NCI-H146 (cell line): ENCODE measurements at regions not wholly inside any gene's neighbourhood (a gene's known extent, or its start where the extent isn't known, plus 50 kb on each side); places are given as distances from the start of the nearest gene placed in this dataset.
"Not testable (repeated sequence)": the region's sequence is repeated elsewhere in the genome, so short reads cannot be mapped to it uniquely, and the experiment has no call there.

Experiments
- DNase-seq: peaks from one replicate; lab custom pipeline; 2025; lab: John Stamatoyannopoulos, UW

DNA sequence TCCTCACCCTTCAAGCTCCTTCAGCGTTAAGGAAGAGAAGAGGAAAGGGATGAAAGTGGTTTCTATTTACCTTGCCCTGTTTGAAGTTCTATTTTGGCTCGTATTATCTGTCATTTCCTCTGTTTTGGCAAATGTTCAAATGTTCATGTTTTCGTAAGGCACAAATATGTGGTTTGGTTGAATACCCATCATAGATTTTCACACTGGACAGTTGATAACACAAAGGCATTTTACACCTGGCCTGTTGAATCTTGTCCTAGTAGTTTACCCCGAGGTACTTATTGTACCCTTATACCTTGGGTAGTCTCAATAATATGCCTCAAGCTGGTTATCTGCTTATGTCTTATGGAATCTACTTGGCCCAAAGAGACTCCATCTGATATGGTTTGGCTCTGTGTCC is 706.9 kb downstream of the METTL15 start:
- DNase-seq = no peak

DNA sequence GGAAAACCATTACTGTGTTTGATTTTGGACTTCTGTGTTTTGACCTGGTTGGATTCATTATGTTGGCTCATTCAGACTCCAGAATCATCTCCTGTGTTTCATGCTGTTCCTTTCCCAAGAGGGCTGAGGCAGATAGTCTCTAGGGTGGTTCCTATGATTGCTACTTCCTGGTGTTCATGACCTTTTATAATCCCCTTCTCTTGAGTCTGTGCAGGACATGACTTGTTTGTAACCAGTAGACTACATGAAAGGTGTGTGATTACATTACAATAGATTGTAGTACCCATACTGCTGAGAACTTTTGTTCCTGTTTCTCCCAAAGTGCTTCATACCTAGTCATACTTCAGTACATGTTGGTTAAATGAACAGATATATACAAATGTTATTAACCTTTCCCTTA is 700.6 kb downstream of the METTL15 start:
- peak; percentile 50 for DNase-seq

DNA sequence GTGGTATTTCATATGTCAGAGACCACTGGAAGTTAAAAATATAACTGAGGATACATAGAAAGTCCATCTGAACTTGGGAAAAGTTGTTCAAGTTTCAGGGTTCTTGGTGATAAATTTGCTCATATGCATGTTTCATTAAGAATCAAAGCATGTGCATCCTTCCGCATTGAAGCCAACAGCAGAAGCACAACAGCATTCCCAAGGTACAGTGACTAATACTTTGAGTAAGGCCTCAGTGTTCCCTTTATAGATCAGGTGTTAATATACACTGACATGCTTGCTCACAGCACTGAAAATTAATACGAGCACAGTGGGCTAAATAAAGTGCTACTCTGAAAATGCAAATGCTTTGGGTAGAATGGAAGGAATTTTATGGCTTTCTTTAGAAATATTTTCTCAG is 691.1 kb downstream of the METTL15 start:
- DNase-seq = no peak

DNA sequence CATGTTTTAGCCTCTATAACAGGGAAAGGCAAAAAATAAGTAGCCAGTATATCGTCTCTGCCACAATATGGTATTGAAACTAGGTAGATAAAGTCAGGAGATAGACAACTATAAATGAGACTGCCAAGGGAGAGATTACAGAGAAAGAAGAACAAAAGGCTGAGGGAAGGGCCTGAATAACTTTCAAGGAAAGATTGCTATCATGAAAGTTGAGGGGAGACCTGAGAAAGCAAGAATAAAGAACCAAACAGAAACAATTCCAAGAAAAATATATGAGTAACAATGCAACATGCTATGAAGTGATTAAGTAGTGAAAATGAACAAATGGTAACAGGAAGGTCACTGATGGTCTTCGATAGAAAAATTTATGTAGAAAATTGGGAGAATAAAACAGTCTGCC is 690.1 kb downstream of the METTL15 start:
- no peak for DNase-seq

GRCh38 chr11:28797536-28797935 is 689.3 kb downstream of the METTL15 start:
- no peak for DNase-seq

DNA sequence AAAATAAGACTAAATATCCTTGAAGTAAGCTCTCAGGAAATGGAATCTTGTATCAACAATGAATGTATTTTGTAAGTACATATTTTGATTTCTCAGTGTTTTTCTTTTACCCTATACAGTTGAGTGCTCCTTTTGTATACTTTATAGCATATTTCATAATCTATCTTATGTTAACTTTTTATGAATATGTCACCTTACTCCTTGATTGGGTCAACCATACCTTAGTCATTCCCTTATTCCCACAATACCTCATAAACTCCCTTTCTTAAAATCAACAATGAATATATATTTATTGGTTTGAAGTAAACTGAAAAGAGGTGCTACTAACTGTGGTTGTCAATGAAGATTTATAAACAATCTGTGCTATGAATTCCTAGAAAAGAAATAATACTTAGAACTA is 686.2 kb downstream of the METTL15 start:
- no peak for DNase-seq

- DNase-seq = no peak
Measured at GRCh38 chr11:28793282-28793738, 685.1 kb downstream of the METTL15 start.

DNA sequence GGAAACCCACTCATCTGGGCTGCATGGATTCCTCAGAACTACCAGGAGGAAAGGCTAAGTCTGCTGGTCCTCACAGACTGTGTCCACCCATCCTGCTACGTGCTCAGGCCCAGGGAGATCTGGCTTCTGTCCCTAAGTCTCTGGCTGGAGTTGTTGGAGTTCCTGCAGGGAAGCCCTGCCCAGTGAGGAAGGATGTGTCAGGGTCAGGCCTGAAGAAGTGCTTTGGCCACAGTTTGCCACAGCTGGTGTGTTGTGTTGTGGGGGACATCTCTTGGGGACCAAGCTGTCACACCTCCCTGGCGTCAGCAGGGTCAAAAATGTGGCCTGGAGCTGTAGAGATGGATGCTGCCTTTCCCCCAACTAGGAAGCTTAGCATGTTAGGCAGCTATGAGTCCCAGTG is 684.7 kb downstream of the METTL15 start:
- no peak for DNase-seq

DNA sequence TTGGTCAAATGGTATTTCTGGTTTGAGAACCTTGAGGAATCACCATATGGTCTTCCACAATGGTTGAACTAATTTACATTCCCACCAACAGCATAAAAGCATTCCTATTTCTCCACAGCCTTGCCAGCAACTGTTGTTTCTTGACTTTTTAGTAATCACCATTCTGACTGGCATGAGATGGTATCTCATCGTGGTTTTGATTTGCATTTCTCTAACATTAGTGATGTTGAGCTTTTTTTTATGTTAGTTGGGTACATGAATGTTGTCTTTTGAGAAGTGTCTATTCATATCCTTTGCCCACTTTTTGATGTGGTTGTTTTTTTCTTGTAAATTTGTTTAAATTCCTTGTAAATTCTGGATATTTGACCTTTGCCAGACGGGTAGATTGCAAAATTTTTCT is 679.7 kb downstream of the METTL15 start:
- DNase-seq = not testable (repeated sequence)

- DNase-seq = no peak
Measured at GRCh38 chr11:28777126-28777525, 668.9 kb downstream of the METTL15 start.

GRCh38 chr11:28773606-28774005 is 665.4 kb downstream of the METTL15 start:
- no peak for DNase-seq

DNA sequence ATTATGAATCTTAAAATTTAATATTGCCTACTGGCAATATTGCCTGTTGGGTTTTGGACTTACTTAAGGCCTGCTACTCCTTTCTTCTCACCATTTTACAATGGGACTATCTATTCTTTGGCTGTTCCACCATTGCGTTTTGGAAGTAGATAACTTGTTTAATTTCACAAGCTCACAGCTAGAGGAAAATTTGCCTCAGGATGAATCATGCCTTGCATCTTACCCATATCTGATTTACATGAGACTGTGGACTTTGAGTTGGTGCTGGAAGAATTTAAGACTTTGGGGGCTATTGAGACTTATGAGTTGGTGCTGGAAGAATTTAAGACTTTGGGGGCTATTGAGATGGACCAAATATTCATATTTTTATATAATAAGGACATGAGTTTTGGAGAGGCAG is 662.6 kb downstream of the METTL15 start:
- no peak for DNase-seq

DNA sequence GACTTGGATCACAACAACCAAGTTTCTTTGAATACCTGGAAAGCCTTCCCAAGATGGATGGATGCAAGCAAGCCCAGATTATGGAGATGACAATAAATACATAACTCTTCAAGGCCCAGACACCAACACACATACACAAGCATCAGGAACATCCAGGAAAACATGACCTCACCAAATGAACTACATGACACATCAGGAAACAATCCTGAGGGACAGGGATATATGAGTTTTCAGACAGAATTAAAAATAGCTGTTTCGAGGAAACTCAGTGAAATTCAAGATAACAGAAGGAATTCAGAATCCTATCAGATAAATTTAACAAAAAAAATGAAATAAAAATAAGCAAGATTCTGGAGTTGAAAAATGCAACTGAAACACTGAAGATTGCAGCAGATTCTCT is 659.4 kb downstream of the METTL15 start:
- DNase-seq = no peak

DNA sequence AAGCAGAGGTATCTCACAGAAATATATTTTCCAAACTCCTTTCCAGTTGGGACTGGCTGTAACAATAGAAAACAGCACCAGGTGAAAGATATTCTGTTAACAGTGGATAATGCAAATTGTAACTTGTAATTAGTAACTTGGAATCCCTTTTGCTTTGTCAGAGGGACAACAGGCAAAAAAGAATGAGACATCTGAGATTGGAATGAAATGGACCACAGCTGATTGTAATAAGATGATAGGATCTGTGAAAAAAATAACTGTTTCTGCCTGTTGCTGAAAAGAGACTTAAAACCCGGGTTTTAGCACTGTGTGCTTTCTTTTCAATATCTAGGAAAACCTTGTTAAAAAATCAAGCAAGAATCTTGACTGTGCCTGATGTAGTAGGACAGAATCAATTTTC is 655.7 kb downstream of the METTL15 start:
- DNase-seq = no peak

DNA sequence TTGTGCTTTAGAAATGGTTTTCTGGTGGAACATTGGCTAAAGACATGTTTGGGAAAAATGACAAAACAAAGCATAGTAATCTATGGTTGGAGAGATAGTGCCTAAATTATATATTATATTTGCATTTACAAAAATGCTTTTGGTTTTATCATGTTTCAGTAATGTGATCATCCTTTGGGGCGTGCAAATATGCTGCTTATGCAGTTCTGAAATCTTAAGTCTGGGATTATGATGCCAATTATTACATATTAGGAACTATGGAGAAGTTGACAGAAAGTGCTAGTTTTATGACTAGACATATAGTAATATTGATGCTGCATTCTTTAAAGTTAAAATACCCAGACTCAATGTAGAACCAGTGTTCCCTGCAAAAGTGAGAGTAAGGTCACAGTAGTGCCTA is 655.0 kb downstream of the METTL15 start:
- no peak for DNase-seq

- DNase-seq = no peak
Measured at GRCh38 chr11:28760676-28761390, 652.6 kb downstream of the METTL15 start.

- no peak for DNase-seq
Measured at GRCh38 chr11:28759311-28759710, 651.1 kb downstream of the METTL15 start.

- DNase-seq = no peak
Measured at GRCh38 chr11:28757725-28758515, 649.7 kb downstream of the METTL15 start.

DNA sequence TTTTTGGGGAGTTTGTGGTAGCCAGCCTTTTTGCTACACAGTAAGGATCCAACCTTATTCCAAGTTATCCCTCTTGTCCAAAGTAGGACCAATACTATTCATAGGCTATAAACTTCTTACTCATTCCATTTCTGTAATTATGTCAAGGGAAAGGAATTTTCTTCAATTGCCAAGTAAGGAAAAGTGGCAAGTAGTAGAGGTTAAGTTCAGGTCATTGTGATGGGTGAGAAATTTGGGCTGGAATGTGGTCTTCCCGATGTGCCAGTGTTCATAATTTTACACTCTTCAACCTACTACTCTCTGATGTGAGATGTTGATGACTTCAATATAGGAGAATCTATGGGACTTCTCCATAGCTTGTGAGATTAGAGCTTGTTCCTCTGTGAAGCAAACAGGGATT is 648.8 kb downstream of the METTL15 start:
- DNase-seq = no peak

DNA sequence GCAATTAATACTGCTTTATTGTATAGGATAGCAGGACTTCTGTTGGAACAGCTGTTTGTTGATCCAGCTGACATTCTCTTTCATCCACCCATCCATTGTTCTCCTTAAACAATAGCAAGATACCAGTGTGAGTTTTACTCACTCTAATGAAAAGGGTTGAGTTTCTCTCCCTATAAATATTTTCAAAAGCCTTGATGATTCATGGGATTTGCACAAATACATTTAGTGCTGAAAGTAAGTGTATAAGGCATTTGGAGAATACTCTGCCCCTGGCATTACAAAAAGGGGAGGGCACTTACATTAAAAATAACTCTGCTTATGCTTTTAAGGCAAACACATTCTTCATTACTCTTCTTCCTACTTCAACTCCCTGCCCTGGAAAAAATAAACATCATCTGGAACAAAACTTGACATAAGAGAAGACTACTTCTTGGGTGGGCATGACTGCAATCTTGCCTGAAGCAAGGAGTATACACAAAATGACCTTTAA is 634.9 kb downstream of the METTL15 start:
- DNase-seq = peak; percentile 88

DNA sequence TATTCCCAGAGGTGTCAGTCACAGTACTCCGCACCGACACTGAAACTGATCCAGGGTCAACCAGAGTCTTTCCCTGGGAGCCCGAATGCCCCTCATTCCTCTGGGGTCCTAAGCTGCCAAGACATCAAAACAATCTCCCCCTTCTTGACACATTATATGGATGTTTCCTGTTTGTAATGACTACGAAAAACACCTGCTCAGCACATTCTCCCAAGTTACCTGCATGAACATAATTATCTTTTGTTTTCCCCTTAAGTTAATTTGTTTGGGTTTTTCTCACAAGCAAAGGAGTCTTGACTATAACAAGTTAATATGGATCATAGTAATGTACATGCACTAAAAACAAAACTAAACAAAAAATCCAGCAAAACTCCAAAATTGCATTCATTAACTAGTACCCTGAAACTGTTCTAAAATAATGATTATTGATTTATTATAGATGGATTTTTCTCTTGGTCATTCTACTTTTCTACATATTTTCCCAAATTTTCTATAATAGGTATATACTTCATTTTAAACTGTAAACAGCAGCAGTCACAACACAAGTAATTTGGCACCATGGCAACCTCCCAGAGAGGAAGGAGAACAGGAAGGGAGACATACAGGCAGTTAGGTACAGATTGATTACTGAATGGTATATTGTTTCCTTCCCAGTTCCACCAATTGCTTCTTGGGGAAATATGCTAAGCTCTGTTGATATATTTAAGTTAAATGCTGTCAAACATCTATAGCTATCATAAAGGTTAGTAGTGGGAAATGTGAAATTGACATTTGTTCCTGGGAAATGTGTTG is 631.5 kb downstream of the METTL15 start:
- DNase-seq = peak; percentile 46

DNA sequence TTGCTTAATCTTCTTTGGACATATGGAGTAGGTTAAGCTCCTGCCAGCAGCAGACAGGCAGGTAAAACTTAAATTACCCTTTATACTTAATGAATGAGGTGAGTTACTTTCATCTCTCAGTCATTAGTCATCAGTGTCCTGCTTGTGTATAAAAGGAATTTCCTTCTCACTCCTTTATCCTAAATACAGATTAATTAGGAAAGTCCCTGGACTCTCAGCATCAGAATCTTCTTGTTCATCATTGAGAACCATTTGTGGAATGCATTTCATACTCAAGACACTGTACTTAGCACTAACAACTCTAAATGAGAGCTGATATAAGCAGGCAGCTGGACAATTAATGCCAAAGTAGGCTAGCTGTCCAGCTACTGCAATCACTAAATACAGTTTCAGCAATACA is 630.4 kb downstream of the METTL15 start:
- no peak for DNase-seq

DNA sequence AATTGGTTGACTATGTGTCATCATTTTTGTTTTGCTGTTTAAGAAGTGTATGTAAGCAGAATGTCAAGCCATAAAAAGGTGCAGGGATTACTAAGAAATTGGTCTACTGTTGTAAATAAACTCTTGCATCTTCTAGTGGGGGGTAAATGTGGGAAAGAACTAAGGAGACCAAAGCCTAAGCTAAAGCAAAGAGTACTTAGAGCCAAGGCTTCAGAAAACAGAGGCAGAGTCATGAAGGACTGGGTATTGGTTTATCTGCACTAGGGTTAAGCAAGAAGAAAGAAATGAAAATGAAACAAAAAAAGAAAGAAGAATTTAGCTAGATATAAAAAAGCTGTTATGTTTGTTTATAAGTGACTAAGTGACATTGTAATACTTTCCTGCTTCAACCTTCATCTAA is 628.1 kb downstream of the METTL15 start:
- no peak for DNase-seq
